ENCODE measurements at regions not wholly inside any gene's neighbourhood (a gene's known extent, or its start where the extent isn't known, plus 50 kb on each side); places are given as distances from the start of the nearest gene placed in this dataset.

DNA sequence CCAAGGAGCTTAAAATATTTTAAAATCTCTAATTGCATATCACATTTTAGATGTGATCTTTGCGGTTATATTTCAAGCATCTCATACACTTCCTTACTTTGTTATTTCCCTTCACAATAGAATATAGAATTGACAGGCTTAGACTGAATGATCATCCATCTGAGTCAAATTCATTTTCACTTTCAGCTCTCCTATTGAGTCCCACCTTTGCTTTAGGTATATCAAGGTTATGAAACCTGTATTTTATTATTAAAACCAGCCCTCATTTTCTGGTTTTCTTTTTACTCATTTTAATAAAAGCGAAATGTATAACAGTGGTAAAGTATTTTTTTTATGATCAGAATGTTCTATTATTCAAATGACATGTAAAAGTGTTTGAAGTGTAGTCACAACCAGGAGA, 162.9 kb upstream of the KYNU start:
- Histone ChIP-seq H3K27me3 (replicated peaks in 1 of 4; ENCODE audit: control insufficient read depth in 3 of 4, extremely low read depth in 1 of 4, insufficient read depth in 3 of 4, low read length in 3 of 4) (no peaks in the 10 kb centered on the region), H3K4me3 (ENCODE audit: extremely low read depth in 1 of 4, insufficient read depth in 2 of 4, low read depth in 3 of 4, low read length in 4 of 4) (no peak overlapping the region), H3K79me2 (ENCODE audit: control insufficient read depth in 1 of 2, insufficient read depth in 2 of 2, low read length in 2 of 2) (no peaks in the 10 kb centered on the region), H3K4ac (replicated peaks; ENCODE audit: insufficient read length, low read depth, low read length) (no peak overlapping the region), H3K4me1 (replicated peaks in 1 of 4; ENCODE audit: control insufficient read depth in 3 of 4, insufficient read depth in 4 of 4, low read length in 3 of 4) (peaks cover 0 to 10% (median 0%) of the 10 kb centered on the region in 4 experiments; a peak in 1 of 7 replicates), H2BK12ac (ENCODE audit: low read depth, low read length) (no peak overlapping the region), H2BK15ac (ENCODE audit: low read length) (no peak overlapping the region), H3K23ac (ENCODE audit: insufficient read length) (no peak overlapping the region), H2AFZ (ENCODE audit: low read length) (no peak overlapping the region), H2BK120ac (replicated peaks; ENCODE audit: low read depth, low read length) (no peak overlapping the region), H3K27ac (ENCODE audit: low read depth, low read length) (no peak overlapping the region), H4K20me1 (replicated peaks in 1 of 2; ENCODE audit: control insufficient read depth in 1 of 2, insufficient read depth in 2 of 2, low read length in 2 of 2) (no peaks in the 10 kb centered on the region), H3K14ac (ENCODE audit: insufficient read length) (no peak overlapping the region), H3K23me2 (ENCODE audit: low read depth, low read length) (no peaks in the 10 kb centered on the region), H2BK20ac (ENCODE audit: low read length) (no peak overlapping the region), H4K91ac (replicated peaks; ENCODE audit: insufficient read length, low read length) (no peak overlapping the region), H3K36me3 (ENCODE audit: control insufficient read depth in 2 of 4, insufficient read depth in 4 of 4, low read length in 3 of 4) (no peaks in the 10 kb centered on the region), H3K79me1 (ENCODE audit: low read depth, low read length) (no peaks in the 10 kb centered on the region), H3K56ac (replicated peaks; ENCODE audit: insufficient read length, low read depth, low read length) (no peak overlapping the region), H3K9me3 (ENCODE audit: insufficient read depth in 2 of 2, low read depth in 1 of 2, low read length in 1 of 2) (no peaks in the 10 kb centered on the region), H4K8ac (ENCODE audit: extremely low read depth, insufficient read depth, low read length) (no peak overlapping the region), H3K4me2 (ENCODE audit: insufficient read depth in 1 of 2, low read depth in 2 of 2, low read length in 2 of 2) (no peak overlapping the region), H2BK5ac (ENCODE audit: low read depth, low read length) (no peak overlapping the region), H2AK5ac (ENCODE audit: low read depth, low read length) (no peak overlapping the region), H3K9ac (replicated peaks in 1 of 4; ENCODE audit: extremely low read depth in 1 of 4, low read depth in 3 of 4, low read length in 3 of 4) (no peak overlapping the region), H3K18ac (ENCODE audit: extremely low read depth, low read length) (no peak overlapping the region), H4K5ac (ENCODE audit: insufficient read length, low read depth, low read length) (no peak overlapping the region)
- no peak for DNase-seq (ENCODE audit: low read depth in 1 of 2, low spot score in 2 of 2)
- 98% methylated on average over 2 of the region's 2 CpGs; no CpG with 5 or more reads in 1 of the 2 experiments for WGBS, 2 experiments (ENCODE audit: extremely low coverage in 1 of 2, insufficient coverage in 1 of 2, insufficient read length in 1 of 2, insufficient replicate concordance in 2 of 2, low coverage in 1 of 2, low lambda C conversion rate in 2 of 2, missing lambda C conversion rate in 1 of 2)
- no peak for FAIRE-seq
- ChIA-PET CTCF (ENCODE audit: partially characterized antibody) (interaction anchor here (1.1 kb wide), 1 partner anchor 275 kb away, joined by 3 read pairs; no protein-coding TSS in a partner anchor), POLR2A (ENCODE audit: partially characterized antibody) (no interaction called here)
- TF ChIP-seq RXRA (IDR thresholded peaks at IDR 0.05; ENCODE audit: insufficient read depth, low read depth, low read length) (no peak), GTF2F1 (IDR thresholded peaks at IDR 0.05; ENCODE audit: borderline replicate concordance, low read depth, low read length) (no peak), SRF (IDR thresholded peaks at IDR 0.05; ENCODE audit: low read depth, low read length) (no peak), RFX5 (IDR thresholded peaks at IDR 0.05; ENCODE audit: borderline replicate concordance, low read depth, low read length) (no peak), BCL11A (IDR thresholded peaks at IDR 0.05; ENCODE audit: low read depth in 2 of 2, low read length in 2 of 2) (no peak), SUZ12 (IDR thresholded peaks at IDR 0.05; ENCODE audit: low read length) (no peak), BRCA1 (IDR thresholded peaks at IDR 0.05; ENCODE audit: low read depth, low read length) (no peak), NRF1 (IDR thresholded peaks at IDR 0.05; ENCODE audit: low read depth, low read length) (no peak), POU5F1 (IDR thresholded peaks at IDR 0.05; ENCODE audit: low read depth, low read length) (no peak), ZNF274 (IDR thresholded peaks at IDR 0.05; ENCODE audit: borderline replicate concordance, extremely low read depth, low read length) (no peak), TEAD4 (IDR thresholded peaks at IDR 0.05; ENCODE audit: low read depth, low read length) (no peak), BACH1 (IDR thresholded peaks at IDR 0.05; ENCODE audit: low read length) (no peak), RAD21 (IDR thresholded peaks at IDR 0.05 in 1 of 2, conservative IDR thresholded peaks at IDR 0.05 in 1 of 2; ENCODE audit: low read depth in 2 of 2, low read length in 2 of 2) (no peak)
- TF ChIP-seq, protein P1, sequence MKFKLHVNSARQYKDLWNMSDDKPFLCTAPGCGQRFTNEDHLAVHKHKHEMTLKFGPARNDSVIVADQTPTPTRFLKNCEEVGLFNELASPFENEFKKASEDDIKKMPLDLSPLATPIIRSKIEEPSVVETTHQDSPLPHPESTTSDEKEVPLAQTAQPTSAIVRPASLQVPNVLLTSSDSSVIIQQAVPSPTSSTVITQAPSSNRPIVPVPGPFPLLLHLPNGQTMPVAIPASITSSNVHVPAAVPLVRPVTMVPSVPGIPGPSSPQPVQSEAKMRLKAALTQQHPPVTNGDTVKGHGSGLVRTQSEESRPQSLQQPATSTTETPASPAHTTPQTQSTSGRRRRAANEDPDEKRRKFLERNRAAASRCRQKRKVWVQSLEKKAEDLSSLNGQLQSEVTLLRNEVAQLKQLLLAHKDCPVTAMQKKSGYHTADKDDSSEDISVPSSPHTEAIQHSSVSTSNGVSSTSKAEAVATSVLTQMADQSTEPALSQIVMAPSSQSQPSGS (IDR thresholded peaks at IDR 0.05; ENCODE audit: low read length) = no peak

Measured in H1 (cell line).